ENCODE measurements at regions not wholly inside any gene's neighbourhood (a gene's known extent, or its start where the extent isn't known, plus 50 kb on each side); places are given as distances from the start of the nearest gene placed in this dataset.

- Mint-ChIP-seq H3K4me1 (no peaks in the 10 kb centered on the region), H3K36me3 (ENCODE audit: low read depth) (no peaks in the 10 kb centered on the region), H3K27ac (no peak overlapping the region), H3K4me3 (no peak overlapping the region), H3K27me3 (ENCODE audit: low read depth) (no peaks in the 10 kb centered on the region), H3K9me3 (no peaks in the 10 kb centered on the region)
- TF ChIP-seq, protein P1, sequence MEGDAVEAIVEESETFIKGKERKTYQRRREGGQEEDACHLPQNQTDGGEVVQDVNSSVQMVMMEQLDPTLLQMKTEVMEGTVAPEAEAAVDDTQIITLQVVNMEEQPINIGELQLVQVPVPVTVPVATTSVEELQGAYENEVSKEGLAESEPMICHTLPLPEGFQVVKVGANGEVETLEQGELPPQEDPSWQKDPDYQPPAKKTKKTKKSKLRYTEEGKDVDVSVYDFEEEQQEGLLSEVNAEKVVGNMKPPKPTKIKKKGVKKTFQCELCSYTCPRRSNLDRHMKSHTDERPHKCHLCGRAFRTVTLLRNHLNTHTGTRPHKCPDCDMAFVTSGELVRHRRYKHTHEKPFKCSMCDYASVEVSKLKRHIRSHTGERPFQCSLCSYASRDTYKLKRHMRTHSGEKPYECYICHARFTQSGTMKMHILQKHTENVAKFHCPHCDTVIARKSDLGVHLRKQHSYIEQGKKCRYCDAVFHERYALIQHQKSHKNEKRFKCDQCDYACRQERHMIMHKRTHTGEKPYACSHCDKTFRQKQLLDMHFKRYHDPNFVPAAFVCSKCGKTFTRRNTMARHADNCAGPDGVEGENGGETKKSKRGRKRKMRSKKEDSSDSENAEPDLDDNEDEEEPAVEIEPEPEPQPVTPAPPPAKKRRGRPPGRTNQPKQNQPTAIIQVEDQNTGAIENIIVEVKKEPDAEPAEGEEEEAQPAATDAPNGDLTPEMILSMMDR (IDR thresholded peaks at IDR 0.05; ENCODE audit: unreplicated experiment in 3 of 3): no peak
Observed at GRCh38 chr6:144885817-144886216, 600.7 kb downstream of the UTRN start.

GRCh38 chr6:144886682-144887081, 601.5 kb downstream of the UTRN start:
- H3K27ac Mint-ChIP-seq: no peak overlapping the region
- no peaks in the 10 kb centered on the region for H3K9me3 Mint-ChIP-seq
- TF ChIP-seq, protein P1 (IDR thresholded peaks at IDR 0.05; ENCODE audit: unreplicated experiment in 3 of 3): no peak
- no peak overlapping the region for H3K4me3 Mint-ChIP-seq
- no peaks in the 10 kb centered on the region for H3K36me3 Mint-ChIP-seq (ENCODE audit: low read depth)
- no peaks in the 10 kb centered on the region for H3K27me3 Mint-ChIP-seq (ENCODE audit: low read depth)
- no peaks in the 10 kb centered on the region for H3K4me1 Mint-ChIP-seq

DNA sequence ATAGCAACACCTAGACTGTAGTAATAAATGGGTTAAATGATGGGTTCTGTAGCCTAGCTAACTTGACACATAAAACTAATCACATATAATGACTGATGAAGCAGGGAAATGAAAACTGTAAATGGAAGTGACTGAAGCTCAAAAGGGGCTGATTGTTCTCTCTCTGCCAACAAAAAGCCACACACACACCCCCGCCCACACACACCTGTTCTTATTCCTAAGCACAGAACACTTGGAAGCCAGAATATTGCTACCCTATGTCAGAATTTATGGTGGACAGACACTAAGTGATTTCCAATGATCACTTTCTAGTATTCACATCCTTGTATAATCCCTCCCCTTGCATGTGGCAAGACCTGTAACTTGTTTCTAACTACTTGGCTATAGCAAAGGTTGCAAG, 603.5 kb downstream of the UTRN start:
- H3K27ac Mint-ChIP-seq: no peak overlapping the region
- no peaks in the 10 kb centered on the region for H3K9me3 Mint-ChIP-seq
- no peak overlapping the region for H3K4me3 Mint-ChIP-seq
- no peaks in the 10 kb centered on the region for H3K27me3 Mint-ChIP-seq (ENCODE audit: low read depth)
- H3K4me1 Mint-ChIP-seq: no peaks in the 10 kb centered on the region
- TF ChIP-seq, protein P1 (IDR thresholded peaks at IDR 0.05; ENCODE audit: unreplicated experiment in 3 of 3): no peak
- H3K36me3 Mint-ChIP-seq (ENCODE audit: low read depth): no peaks in the 10 kb centered on the region

DNA sequence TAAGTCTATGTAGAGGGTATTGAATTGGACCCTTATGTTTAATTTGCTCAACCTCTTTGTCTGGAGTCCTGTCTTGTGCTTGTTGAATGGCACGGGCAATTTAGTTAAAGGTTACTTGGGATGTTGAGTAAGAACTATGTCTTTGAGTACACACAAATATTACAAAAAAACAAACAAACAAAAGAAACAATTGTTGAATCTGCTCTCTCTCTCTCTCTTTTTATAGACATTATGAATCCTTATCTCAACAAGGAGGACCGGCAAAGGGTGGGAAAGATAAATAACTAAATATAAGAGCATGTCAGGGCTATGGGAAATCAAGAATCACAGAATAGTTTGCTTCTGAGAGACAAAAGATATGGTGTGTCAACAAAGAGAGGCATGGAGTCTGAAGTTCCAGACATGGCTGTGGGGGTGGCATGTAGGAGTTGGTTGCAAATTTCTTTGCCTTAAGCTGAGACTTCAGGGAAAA, 608.6 kb downstream of the UTRN start:
- Mint-ChIP-seq H3K9me3 (no peaks in the 10 kb centered on the region), H3K4me3 (no peak overlapping the region), H3K4me1 (no peaks in the 10 kb centered on the region), H3K36me3 (ENCODE audit: low read depth) (no peaks in the 10 kb centered on the region), H3K27ac (peak overlapping the region in 1 of 3 experiments; percentile 3), H3K27me3 (ENCODE audit: low read depth) (peaks cover 3% of the 10 kb centered on the region)
- TF ChIP-seq, protein P1 (IDR thresholded peaks at IDR 0.05; ENCODE audit: unreplicated experiment in 3 of 3): no peak

DNA sequence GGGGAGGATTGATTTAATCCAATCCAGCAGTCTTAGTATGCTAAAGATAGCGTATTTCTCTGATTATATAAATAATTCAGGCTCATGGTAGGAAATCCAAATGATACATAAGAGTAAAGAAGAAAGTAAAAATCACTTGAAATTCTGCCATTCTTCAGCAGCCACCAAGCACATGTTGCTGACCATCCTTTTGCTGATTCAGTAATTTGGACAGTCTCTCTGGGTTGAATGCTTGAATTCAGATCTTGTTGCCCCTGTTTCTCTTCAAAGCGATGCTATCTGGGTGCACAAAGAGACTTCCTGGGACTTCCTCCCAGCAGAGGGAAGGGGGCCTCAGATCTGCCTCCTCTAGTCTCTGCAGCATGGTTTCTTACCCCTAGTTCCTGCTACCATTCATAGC, 609.1 kb downstream of the UTRN start:
- H3K4me1 Mint-ChIP-seq: no peaks in the 10 kb centered on the region
- no peaks in the 10 kb centered on the region for H3K36me3 Mint-ChIP-seq (ENCODE audit: low read depth)
- no peak overlapping the region for H3K27ac Mint-ChIP-seq
- no peak overlapping the region for H3K4me3 Mint-ChIP-seq
- TF ChIP-seq, protein P1 (IDR thresholded peaks at IDR 0.05; ENCODE audit: unreplicated experiment in 3 of 3): no peak
- H3K27me3 Mint-ChIP-seq (ENCODE audit: low read depth): peaks cover 3% of the 10 kb centered on the region
- no peaks in the 10 kb centered on the region for H3K9me3 Mint-ChIP-seq

Measured in nephron (organoid).